Astrocyte of the spinal cord (primary cell): ENCODE measurements at regions not wholly inside any gene's neighbourhood (a gene's known extent, or its start where the extent isn't known, plus 50 kb on each side); places are given as distances from the start of the nearest gene placed in this dataset.

Experiments
- DNase-seq: peaks from one replicate; pipeline ENCODE4 v3.0.0; 2011; ENCODE audit warnings: low read depth, low spot score
- H3K4me3 ChIP-seq: 2 replicates; pipeline ENCODE4 v1.5.1; 2011; ENCODE audit warnings: low read depth, mild to moderate bottlenecking, low read length, moderate library complexity
- CTCF ChIP-seq: IDR thresholded peaks from 2 replicates; pipeline ENCODE4 v1.5.1; 2012; ENCODE audit warnings: low read depth, mild to moderate bottlenecking, low read length, inconsistent platforms
- in situ Hi-C: cut with HindIII; loops from 2 replicates; pipeline ENCODE4 v1.10.0; 2017; ENCODE audit warnings: low sequenced_read_pairs

- in situ Hi-C loops, result no loop called here
- DNase-seq, result no peak
- no peak overlapping the region for H3K4me3 ChIP-seq
- TF ChIP-seq CTCF, result no peak
Observed at GRCh38 chr7:16044645-16045044, 358.2 kb upstream of the MEOX2 start.

- no peak for TF ChIP-seq CTCF
- no peak for DNase-seq
- in situ Hi-C loops, result no loop called here
Observed at GRCh38 chr7:16040346-16040745, 353.9 kb upstream of the MEOX2 start.

GRCh38 chr7:16038906-16039305, 352.4 kb upstream of the MEOX2 start:
- TF ChIP-seq CTCF, result no peak
- H3K4me3 ChIP-seq, result no peak overlapping the region
- no peak for DNase-seq
- in situ Hi-C loops, result no loop called here

More at GRCh38 chr7:16040346-16040745, 353.9 kb upstream of the MEOX2 start:
- H3K4me3 ChIP-seq, result no peak overlapping the region

- no peak for DNase-seq
- no peak overlapping the region for H3K4me3 ChIP-seq
- no peak for TF ChIP-seq CTCF
- in situ Hi-C loops, result no loop called here
Observed at GRCh38 chr7:16035392-16035791, 348.9 kb upstream of the MEOX2 start.

GRCh38 chr7:16034866-16035265, 348.4 kb upstream of the MEOX2 start:
- no peak for DNase-seq
- in situ Hi-C loops, result no loop called here

GRCh38 chr7:16034353-16034752, 347.9 kb upstream of the MEOX2 start:
- in situ Hi-C loops, result no loop called here
- no peak overlapping the region for H3K4me3 ChIP-seq
- TF ChIP-seq CTCF, result no peak
- no peak for DNase-seq

More at GRCh38 chr7:16034866-16035265, 348.4 kb upstream of the MEOX2 start:
- no peak for TF ChIP-seq CTCF
- H3K4me3 ChIP-seq, result no peak overlapping the region

GRCh38 chr7:16033233-16033632, 346.8 kb upstream of the MEOX2 start:
- H3K4me3 ChIP-seq, result no peak overlapping the region
- in situ Hi-C loops, result no loop called here
- no peak for DNase-seq
- TF ChIP-seq CTCF, result no peak
